ENCODE measurements at regions not wholly inside any gene's neighbourhood (a gene's known extent, or its start where the extent isn't known, plus 50 kb on each side); places are given as distances from the start of the nearest gene placed in this dataset.

DNA sequence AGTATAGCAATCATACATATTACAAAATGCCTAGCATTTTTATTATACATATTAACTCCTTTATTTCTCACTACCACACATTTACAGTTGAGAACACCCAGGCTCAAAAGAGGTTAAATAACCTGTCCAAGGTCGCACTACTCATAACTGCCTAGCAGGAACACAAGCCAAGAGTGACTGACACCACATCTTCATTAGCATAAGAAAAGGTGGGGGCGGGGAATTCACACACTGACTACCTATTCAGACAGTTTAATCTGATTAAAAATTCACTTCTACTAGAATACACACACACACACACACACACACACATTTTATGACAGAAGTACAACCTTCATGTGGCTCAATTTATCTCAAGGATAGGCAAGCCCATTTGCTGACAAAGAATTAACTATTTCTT is 77.8 kb upstream of the CACHD1 start:
- CTCF ChIA-PET: no interaction called here
- peaks cover 3% of the 10 kb centered on the region; the same call in 1 of the 2 replicates for H3K4me1 ChIP-seq (ENCODE audit: control insufficient read depth, insufficient read depth, low read length)
- H3K36me3 ChIP-seq (ENCODE audit: control insufficient read depth, insufficient read depth, low read length): no peaks in the 10 kb centered on the region
- no peaks in the 10 kb centered on the region for H3K9me3 ChIP-seq (ENCODE audit: control insufficient read depth, insufficient read depth, low read depth, low read length)
- in situ Hi-C loops (cut with HindIII; ENCODE audit: low pct_unique_long_range_greater_than_20kb, low sequenced_read_pairs) (no loop called here), intact Hi-C loops (cut with micrococcal nuclease; ENCODE audit: unreplicated experiment) (no loop called here)
- POLR2A ChIA-PET: no interaction called here
- H3K27ac ChIP-seq (ENCODE audit: low read length): no peak overlapping the region
- H3K4me3 ChIP-seq (ENCODE audit: low read depth in 2 of 2, low read length in 2 of 2): no peak overlapping the region
- BruUV-seq (replicated peaks): no TSS peak
- DNase-seq (ENCODE audit: low read depth, low spot score) (no peak), ATAC-seq (no peak)
- TF ChIP-seq, protein P1, sequence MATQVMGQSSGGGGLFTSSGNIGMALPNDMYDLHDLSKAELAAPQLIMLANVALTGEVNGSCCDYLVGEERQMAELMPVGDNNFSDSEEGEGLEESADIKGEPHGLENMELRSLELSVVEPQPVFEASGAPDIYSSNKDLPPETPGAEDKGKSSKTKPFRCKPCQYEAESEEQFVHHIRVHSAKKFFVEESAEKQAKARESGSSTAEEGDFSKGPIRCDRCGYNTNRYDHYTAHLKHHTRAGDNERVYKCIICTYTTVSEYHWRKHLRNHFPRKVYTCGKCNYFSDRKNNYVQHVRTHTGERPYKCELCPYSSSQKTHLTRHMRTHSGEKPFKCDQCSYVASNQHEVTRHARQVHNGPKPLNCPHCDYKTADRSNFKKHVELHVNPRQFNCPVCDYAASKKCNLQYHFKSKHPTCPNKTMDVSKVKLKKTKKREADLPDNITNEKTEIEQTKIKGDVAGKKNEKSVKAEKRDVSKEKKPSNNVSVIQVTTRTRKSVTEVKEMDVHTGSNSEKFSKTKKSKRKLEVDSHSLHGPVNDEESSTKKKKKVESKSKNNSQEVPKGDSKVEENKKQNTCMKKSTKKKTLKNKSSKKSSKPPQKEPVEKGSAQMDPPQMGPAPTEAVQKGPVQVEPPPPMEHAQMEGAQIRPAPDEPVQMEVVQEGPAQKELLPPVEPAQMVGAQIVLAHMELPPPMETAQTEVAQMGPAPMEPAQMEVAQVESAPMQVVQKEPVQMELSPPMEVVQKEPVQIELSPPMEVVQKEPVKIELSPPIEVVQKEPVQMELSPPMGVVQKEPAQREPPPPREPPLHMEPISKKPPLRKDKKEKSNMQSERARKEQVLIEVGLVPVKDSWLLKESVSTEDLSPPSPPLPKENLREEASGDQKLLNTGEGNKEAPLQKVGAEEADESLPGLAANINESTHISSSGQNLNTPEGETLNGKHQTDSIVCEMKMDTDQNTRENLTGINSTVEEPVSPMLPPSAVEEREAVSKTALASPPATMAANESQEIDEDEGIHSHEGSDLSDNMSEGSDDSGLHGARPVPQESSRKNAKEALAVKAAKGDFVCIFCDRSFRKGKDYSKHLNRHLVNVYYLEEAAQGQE (IDR thresholded peaks at IDR 0.05; ENCODE audit: insufficient read depth in 1 of 2, low read depth in 2 of 2, low read length in 1 of 2): no peak
- TF ChIP-seq POLR2AphosphoS5 (IDR thresholded peaks at IDR 0.05; ENCODE audit: low read depth, low read length) (no peak), SIN3A (IDR thresholded peaks at IDR 0.05; ENCODE audit: borderline replicate concordance, insufficient read depth, low read depth, low read length) (no peak), TCF7L2 (IDR thresholded peaks at IDR 0.05; ENCODE audit: low read depth, low read length) (no peak)
- TF ChIP-seq, protein P2, sequence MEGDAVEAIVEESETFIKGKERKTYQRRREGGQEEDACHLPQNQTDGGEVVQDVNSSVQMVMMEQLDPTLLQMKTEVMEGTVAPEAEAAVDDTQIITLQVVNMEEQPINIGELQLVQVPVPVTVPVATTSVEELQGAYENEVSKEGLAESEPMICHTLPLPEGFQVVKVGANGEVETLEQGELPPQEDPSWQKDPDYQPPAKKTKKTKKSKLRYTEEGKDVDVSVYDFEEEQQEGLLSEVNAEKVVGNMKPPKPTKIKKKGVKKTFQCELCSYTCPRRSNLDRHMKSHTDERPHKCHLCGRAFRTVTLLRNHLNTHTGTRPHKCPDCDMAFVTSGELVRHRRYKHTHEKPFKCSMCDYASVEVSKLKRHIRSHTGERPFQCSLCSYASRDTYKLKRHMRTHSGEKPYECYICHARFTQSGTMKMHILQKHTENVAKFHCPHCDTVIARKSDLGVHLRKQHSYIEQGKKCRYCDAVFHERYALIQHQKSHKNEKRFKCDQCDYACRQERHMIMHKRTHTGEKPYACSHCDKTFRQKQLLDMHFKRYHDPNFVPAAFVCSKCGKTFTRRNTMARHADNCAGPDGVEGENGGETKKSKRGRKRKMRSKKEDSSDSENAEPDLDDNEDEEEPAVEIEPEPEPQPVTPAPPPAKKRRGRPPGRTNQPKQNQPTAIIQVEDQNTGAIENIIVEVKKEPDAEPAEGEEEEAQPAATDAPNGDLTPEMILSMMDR (IDR thresholded peaks at IDR 0.05): no peak
- H3K27me3 ChIP-seq (ENCODE audit: control insufficient read depth, insufficient read depth, low read length): no peaks in the 10 kb centered on the region

DNA sequence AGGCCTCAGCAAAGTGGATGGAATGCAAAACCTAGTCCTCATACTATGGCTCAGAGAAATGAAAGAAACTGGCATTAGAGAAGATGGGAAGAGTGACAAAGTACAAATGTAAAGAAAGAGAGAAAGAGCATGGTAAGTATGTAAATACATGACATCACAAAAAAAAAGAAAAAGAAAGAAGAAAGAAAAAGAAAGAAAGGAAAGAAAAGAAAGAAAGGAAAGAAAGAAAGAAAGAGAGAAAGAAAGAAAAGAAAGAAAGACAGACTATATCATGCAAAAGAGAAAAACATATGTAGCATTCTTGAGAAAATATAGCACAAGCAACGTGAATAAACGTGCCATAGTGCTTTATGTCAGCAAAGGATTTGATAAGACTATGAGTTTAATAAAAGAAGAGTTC is 76.1 kb upstream of the CACHD1 start:
- Histone ChIP-seq H3K27me3 (ENCODE audit: control insufficient read depth, insufficient read depth, low read length) (no peaks in the 10 kb centered on the region), H3K36me3 (ENCODE audit: control insufficient read depth, insufficient read depth, low read length) (no peaks in the 10 kb centered on the region), H3K27ac (ENCODE audit: low read length) (no peak overlapping the region), H3K4me1 (ENCODE audit: control insufficient read depth, insufficient read depth, low read length) (no peaks in the 10 kb centered on the region), H3K4me3 (ENCODE audit: low read depth in 2 of 2, low read length in 2 of 2) (no peak overlapping the region), H3K9me3 (ENCODE audit: control insufficient read depth, insufficient read depth, low read depth, low read length) (no peaks in the 10 kb centered on the region)
- TF ChIP-seq, protein P2 (IDR thresholded peaks at IDR 0.05): no peak
- TF ChIP-seq SIN3A (IDR thresholded peaks at IDR 0.05; ENCODE audit: borderline replicate concordance, insufficient read depth, low read depth, low read length): no peak
- TF ChIP-seq, protein P1 (IDR thresholded peaks at IDR 0.05; ENCODE audit: insufficient read depth in 1 of 2, low read depth in 2 of 2, low read length in 1 of 2): no peak
- no peak for TF ChIP-seq TCF7L2 (IDR thresholded peaks at IDR 0.05; ENCODE audit: low read depth, low read length)
- no peak for TF ChIP-seq POLR2AphosphoS5 (IDR thresholded peaks at IDR 0.05; ENCODE audit: low read depth, low read length)
- CTCF ChIA-PET: no interaction called here
- no TSS peak for BruUV-seq (replicated peaks)
- DNase-seq (ENCODE audit: low read depth, low spot score): no peak
- in situ Hi-C loops (cut with HindIII; ENCODE audit: low pct_unique_long_range_greater_than_20kb, low sequenced_read_pairs) (no loop called here), intact Hi-C loops (cut with micrococcal nuclease; ENCODE audit: unreplicated experiment) (no loop called here)
- no peak for ATAC-seq
- POLR2A ChIA-PET: no interaction called here

Data from Panc1 (cell line).